Right lobe of liver (tissue), 4 donors: ENCODE measurements at regions not wholly inside any gene's neighbourhood (a gene's known extent, or its start where the extent isn't known, plus 50 kb on each side); places are given as distances from the start of the nearest gene placed in this dataset.

Source experiments
- POLR2A ChIP-seq: fragments of 450-650 bp; IDR thresholded peaks from one replicate; pipeline ENCODE4 v1.6.1; 2017; ENCODE audit warnings: antibody characterized with exemption, mild to moderate bottlenecking
- TF ChIP-seq, protein P1 (sequence below), 4 donors: fragments of 200-600 bp in 3 of 4; fragments of 450-650 bp in 1 of 4; IDR thresholded peaks; one replicate each; pipeline versions ENCODE4 v1.5.1 to v1.8.0; 2016 to 2022; ENCODE audit warnings: antibody characterized with exemption in 4 of 4, mild to moderate bottlenecking in 2 of 4
- donor health status: DM: no; HTN: no; CAD: no.
- donor health status: DM: no; HTN: no; CAD: no.
- donor health status: DM: no; HTN: yes; CAD: no.

DNA sequence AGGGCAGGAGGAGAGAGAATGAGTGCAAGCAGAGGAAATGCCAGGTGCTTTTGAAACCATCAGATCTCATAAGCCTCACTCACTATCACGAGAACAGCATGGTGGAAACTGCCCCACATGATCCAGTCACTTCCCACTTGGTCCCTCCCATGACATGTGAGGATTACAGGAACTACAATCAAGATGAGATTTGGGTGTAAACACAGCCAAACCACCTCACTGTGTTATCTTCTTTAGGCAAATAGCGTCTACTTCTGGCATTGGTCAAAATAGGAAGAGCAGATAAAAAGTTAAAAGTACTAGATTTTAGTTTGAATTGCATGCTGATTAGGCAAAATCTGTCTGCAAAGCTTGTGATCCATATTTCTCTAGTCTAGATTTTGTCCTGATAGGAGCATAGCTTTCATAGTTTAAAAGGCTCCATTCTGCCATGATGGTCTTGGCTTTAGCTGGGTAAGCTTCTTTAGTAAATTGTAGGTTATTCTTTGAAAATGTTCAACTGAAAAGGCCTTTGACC lies 267.5 kb downstream of the NKX6-1 start:
- no peak for TF ChIP-seq POLR2A
- TF ChIP-seq, protein P1, sequence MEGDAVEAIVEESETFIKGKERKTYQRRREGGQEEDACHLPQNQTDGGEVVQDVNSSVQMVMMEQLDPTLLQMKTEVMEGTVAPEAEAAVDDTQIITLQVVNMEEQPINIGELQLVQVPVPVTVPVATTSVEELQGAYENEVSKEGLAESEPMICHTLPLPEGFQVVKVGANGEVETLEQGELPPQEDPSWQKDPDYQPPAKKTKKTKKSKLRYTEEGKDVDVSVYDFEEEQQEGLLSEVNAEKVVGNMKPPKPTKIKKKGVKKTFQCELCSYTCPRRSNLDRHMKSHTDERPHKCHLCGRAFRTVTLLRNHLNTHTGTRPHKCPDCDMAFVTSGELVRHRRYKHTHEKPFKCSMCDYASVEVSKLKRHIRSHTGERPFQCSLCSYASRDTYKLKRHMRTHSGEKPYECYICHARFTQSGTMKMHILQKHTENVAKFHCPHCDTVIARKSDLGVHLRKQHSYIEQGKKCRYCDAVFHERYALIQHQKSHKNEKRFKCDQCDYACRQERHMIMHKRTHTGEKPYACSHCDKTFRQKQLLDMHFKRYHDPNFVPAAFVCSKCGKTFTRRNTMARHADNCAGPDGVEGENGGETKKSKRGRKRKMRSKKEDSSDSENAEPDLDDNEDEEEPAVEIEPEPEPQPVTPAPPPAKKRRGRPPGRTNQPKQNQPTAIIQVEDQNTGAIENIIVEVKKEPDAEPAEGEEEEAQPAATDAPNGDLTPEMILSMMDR (IDR thresholded peaks at IDR 0.05), result no peak
